GM21723 (cell line): ENCODE measurements at regions not wholly inside any gene's neighbourhood (a gene's known extent, or its start where the extent isn't known, plus 50 kb on each side); places are given as distances from the start of the nearest gene placed in this dataset.
"Not testable (repeated sequence)": the region's sequence is repeated elsewhere in the genome, so short reads cannot be mapped to it uniquely, and the experiment has no call there.

Source experiments
- ATAC-seq: cut with Tn5 transposase; IDR thresholded peaks from one replicate; pipeline ENCODE4 v1.9.1; 2021; ENCODE audit warnings: mild to moderate bottlenecking, moderate library complexity; ENCODE audit not compliant: unreplicated experiment

GRCh38 chr14:87640553-87640952 lies 352.4 kb downstream of the GALC start:
- ATAC-seq, result no peak

GRCh38 chr14:87638196-87638595 lies 354.8 kb downstream of the GALC start:
- ATAC-seq, result no peak

GRCh38 chr14:87635442-87635841 lies 357.5 kb downstream of the GALC start:
- ATAC-seq, result no peak

GRCh38 chr14:87632796-87633195 lies 360.2 kb downstream of the GALC start:
- ATAC-seq, result no peak

DNA sequence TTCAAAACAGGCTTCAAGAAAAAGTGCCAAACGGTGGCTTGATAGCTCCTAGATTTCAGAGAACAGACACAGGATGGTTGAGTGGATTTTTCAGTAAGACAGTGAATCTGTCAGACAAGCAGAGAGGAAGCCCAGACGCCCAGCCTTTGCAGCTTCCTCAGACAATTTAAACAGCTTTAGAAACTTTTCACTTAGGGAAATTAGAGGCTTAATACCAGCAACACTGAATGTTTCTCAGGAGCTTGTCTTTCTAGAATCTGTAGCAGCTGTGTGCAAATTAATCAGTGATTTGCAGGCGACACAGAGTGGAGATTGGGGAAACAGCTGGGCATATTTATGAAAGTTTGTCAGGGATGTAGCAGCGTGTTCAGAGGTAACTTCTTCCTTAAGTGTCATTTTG lies 362.1 kb downstream of the GALC start:
- ATAC-seq, result no peak

- ATAC-seq, result no peak
Observed at GRCh38 chr14:87629788-87630187, 363.2 kb downstream of the GALC start.

DNA sequence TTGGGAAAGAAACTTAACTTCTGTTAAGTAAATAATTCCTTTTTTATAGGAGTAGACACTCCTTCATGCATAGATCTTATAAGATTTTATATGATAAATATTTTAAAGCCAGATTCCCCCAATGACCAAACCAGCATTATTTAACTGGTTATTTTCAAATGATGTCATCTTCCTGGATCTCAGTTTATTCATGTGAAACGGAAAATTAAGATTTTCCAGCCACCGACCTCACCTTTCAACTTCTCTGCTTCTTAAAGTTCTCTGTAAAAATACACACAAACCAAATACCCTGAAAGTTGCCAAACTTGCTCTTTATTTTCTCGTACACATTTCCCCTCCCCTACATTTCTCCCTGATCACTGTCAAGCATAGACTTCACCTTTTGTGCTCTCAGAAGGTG lies 364.2 kb downstream of the GALC start:
- ATAC-seq, result no peak

- no peak for ATAC-seq
Observed at GRCh38 chr14:87628129-87628528, 364.9 kb downstream of the GALC start.

DNA sequence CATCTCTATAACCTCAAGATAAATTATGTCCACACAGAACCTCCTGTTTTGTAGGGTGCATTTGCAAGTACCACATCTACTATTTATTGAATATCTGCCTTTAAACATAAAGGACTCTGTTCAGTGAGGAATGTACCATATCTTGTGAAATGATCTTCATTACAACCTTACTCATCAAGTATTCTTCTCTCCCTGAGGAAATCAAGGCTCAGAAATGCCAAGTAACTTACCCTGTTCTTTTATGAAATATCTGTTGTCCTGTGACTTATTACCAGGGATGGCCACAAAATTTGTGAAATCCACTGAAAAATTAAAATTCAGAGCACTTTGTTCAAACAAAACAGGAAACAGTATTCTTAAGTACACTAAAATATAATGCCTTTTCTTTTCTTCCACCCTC lies 366.7 kb downstream of the GALC start:
- no peak for ATAC-seq

GRCh38 chr14:87623616-87624015 lies 369.4 kb downstream of the GALC start:
- no peak for ATAC-seq

GRCh38 chr14:87617079-87617478 lies 375.9 kb downstream of the GALC start:
- no peak for ATAC-seq

GRCh38 chr14:87615822-87616679 lies 376.9 kb downstream of the GALC start:
- ATAC-seq, result peak; percentile 85

GRCh38 chr14:87615047-87615446 lies 377.9 kb downstream of the GALC start:
- ATAC-seq, result no peak

DNA sequence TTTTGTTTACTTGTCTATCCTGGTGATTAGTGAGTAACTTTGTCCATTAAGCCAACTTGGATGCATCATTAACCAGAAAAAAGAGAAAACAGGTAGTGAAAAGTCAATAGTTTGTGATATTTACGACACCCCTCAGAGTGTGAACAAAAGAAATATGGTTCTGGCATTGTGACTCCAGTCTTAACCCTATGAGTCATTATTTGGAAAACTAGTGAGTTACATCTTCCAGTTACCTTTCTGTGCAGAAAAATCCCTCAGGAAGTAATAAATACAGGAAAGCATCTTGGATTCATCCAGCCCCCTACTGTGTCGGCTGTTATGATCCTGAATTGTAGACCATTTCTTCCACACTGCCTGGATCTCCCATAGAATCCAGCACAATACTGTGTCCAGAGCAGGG lies 379.1 kb downstream of the GALC start:
- no peak for ATAC-seq

DNA sequence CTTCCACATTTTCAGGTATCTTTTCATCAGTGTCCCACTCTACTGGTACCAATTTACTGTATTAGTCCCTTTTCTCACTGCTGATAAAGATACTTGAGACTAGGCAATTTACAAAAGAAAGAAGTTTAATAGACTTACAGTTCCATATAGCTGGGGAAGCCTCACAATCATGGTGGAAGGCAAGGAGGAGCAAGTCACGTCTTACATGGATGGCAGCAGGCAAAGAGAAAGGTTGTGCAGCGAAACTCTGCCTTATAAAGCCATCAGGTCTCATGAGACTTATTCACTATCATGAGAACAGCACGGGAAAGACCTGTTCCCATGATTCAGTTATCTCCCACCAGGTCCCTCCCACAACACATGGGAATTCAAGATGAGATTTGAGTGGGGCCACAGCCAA lies 385.9 kb downstream of the GALC start:
- not testable (repeated sequence) for ATAC-seq

GRCh38 chr14:87601036-87601435 lies 391.9 kb downstream of the GALC start:
- ATAC-seq, result no peak

DNA sequence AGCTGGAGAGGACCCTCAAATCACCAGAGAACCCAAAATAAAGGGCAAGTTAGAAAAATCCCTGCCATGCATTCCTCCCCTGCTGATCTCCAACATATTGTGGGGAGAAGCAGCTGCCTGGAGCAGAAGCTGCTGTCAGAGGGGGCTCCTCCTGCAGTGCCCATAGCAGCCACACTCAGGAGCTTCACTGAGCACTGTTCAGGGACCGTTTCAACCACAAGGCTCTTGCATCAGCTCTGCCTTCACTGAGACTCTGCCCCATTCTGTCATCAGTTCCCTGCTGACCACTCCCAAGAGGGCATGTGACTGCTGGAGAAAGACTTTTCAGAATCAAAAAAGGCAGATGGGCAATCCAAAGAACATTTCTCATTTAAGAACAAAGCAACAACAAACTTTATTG lies 392.7 kb downstream of the GALC start:
- ATAC-seq, result no peak

DNA sequence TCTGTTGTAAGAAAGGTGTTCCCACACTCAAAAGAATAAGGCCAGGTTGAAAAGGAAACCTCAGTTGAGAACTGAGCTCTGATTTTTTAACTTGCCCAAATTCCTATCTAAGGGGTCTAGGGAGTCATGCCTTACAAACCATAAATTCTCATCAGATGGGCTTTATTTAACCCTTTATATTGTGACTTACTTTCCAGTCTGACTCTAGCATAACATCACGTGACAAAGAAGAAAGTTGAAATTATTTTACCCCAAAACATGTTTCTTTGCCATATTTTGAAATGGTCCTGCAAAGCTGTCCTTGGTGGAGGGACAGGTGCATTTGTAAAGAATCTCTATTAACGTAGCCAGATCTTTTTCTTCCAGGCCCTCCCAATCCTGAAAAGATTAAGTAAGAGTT lies 411.7 kb downstream of the GALC start:
- ATAC-seq, result no peak

- no peak for ATAC-seq
Observed at GRCh38 chr14:87579036-87579435, 413.9 kb downstream of the GALC start.

DNA sequence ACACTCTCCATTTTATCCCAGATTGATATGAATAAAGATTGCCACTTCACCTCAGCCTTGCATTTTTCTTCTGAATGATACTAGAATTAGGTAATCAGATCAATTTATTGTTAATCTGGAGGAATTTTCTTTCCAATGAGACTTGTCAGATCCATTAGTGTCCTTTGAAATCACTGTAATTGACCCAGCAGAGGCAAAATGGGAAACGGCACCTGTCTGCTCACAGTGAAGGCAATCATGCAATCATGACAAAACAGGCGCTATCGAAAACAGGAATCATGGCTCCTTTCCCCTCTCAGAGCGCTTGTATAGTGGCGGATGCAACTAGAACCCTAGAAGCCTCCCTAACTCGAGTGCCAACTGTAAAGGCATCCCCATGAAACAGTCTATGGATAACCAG lies 417.6 kb downstream of the GALC start:
- ATAC-seq, result no peak

- ATAC-seq, result no peak
Observed at GRCh38 chr14:87573591-87573990, 419.4 kb downstream of the GALC start.

DNA sequence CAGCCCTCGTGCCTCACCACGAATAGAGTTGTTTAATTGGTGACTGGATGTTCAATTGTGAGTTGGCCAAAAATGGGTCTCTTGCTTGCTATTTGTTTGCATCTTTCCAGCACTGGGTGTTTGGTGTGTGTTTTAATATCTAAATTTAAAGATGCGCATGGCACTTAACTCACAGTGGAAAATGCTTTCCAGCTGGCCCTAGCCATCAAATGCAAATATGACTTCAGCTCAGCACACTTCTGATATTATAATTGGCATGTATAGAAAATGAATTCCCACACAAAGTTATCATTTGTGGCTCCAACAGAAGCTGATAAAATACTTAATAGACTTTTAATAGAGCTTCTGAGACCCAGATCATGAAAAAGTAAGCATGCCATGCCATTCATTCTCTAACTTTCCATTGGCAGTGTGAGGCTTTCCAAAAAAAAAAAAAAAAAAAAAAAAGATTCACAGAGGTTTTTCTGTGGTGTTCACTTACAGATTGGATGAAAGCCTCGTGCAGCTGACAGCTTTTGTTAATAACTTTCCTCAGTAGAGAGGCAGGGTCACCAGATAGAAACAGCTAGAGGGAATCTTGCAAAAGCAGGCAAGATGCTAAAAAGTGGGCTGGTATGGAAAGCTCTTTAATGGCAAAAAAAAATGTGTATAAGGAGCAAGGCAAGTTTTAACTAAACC lies 425.2 kb downstream of the GALC start:
- no peak for ATAC-seq
